HFFc6 (cell line): ENCODE measurements at regions not wholly inside any gene's neighbourhood (a gene's known extent, or its start where the extent isn't known, plus 50 kb on each side); places are given as distances from the start of the nearest gene placed in this dataset.

ENCODE experiments used
- DNase-seq: peaks from one replicate; pipeline ENCODE4 v3.0.0-alpha.2; 2018
- H3K27ac Mint-ChIP-seq: 2 replicates; pipeline ENCODE4 v1.8.0; 2020; ENCODE audit warnings: mild to moderate bottlenecking, mixed read lengths
- H3K27me3 Mint-ChIP-seq: 2 replicates; pipeline ENCODE4 v1.8.0; 2021; ENCODE audit warnings: mild to moderate bottlenecking, moderate library complexity, mixed read lengths; ENCODE audit not compliant: insufficient read depth
- H3K36me3 Mint-ChIP-seq: 2 replicates; pipeline ENCODE4 v1.8.0; 2021; ENCODE audit warnings: low read depth, mixed read lengths
- H3K4me1 Mint-ChIP-seq: 2 replicates; pipeline ENCODE4 v1.8.0; 2020; ENCODE audit warnings: low read depth, mixed read lengths
- H3K4me3 Mint-ChIP-seq: 2 replicates; pipeline ENCODE4 v1.8.0; 2020; ENCODE audit warnings: mild to moderate bottlenecking, moderate library complexity, mixed read lengths
- H3K9me3 Mint-ChIP-seq: 2 replicates; pipeline ENCODE4 v1.8.0; 2020; ENCODE audit warnings: mild to moderate bottlenecking, mixed read lengths
- TF ChIP-seq, protein P1 (sequence below): fragments of 200-600 bp; sonication (generic); IDR thresholded peaks from 2 replicates; pipeline ENCODE4 v1.5.0; 2021; ENCODE audit warnings: antibody characterized with exemption, mild to moderate bottlenecking

- no peak overlapping the region for H3K4me3 Mint-ChIP-seq
- TF ChIP-seq, protein P1, sequence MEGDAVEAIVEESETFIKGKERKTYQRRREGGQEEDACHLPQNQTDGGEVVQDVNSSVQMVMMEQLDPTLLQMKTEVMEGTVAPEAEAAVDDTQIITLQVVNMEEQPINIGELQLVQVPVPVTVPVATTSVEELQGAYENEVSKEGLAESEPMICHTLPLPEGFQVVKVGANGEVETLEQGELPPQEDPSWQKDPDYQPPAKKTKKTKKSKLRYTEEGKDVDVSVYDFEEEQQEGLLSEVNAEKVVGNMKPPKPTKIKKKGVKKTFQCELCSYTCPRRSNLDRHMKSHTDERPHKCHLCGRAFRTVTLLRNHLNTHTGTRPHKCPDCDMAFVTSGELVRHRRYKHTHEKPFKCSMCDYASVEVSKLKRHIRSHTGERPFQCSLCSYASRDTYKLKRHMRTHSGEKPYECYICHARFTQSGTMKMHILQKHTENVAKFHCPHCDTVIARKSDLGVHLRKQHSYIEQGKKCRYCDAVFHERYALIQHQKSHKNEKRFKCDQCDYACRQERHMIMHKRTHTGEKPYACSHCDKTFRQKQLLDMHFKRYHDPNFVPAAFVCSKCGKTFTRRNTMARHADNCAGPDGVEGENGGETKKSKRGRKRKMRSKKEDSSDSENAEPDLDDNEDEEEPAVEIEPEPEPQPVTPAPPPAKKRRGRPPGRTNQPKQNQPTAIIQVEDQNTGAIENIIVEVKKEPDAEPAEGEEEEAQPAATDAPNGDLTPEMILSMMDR, result no peak
- H3K27ac Mint-ChIP-seq, result no peak overlapping the region
Observed at GRCh38 chr15:92333709-92334108, 60.0 kb upstream of the ST8SIA2 start.

DNA sequence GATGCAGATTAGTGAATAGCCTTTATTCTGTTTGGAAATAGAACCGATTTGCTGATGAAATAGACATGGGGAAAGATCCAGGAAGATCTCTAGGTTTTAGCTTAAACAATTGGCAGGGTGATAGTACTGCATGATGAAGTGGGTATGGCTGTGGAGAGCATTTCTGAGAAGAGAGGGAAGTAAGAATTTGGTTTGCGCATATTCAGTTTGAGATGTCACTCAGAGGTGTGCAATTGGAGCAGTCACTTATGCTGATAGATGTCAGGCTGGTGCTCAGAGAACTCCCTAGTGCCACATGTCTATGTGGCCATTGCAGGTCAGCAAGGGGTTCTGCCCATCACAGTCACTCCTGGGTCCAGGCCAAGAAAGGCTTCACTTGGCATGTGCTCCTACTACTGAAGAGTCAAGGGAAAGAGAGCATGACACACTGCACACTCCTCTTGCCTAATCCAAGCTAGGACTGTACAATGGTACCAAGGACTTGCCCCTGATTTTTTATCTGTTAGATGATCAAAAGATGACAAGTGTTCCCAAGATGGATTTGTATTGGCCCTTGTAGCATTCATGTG, 57.2 kb upstream of the ST8SIA2 start:
- Mint-ChIP-seq H3K4me1 (no peaks in the 10 kb centered on the region), H3K36me3 (peaks cover 4% of the 10 kb centered on the region; the same call in 1 of the 2 replicates), H3K27me3 (no peaks in the 10 kb centered on the region; the same call in 1 of the 2 replicates), H3K27ac (no peak overlapping the region), H3K4me3 (no peak overlapping the region), H3K9me3 (peaks cover 33% of the 10 kb centered on the region)
- no peak for DNase-seq
- TF ChIP-seq, protein P1, result no peak

More at GRCh38 chr15:92333709-92334108, 60.0 kb upstream of the ST8SIA2 start:
- Mint-ChIP-seq H3K4me1 (no peaks in the 10 kb centered on the region), H3K36me3 (peaks cover 4% of the 10 kb centered on the region; the same call in 1 of the 2 replicates), H3K27me3 (no peaks in the 10 kb centered on the region; the same call in 1 of the 2 replicates), H3K9me3 (peaks cover 36% of the 10 kb centered on the region)
- DNase-seq, result no peak

GRCh38 chr15:92339361-92339760, 54.3 kb upstream of the ST8SIA2 start:
- peaks cover 21% of the 10 kb centered on the region for H3K9me3 Mint-ChIP-seq
- H3K36me3 Mint-ChIP-seq, result peaks cover 4% of the 10 kb centered on the region; the same call in 1 of the 2 replicates
- TF ChIP-seq, protein P1, result no peak
- H3K27me3 Mint-ChIP-seq, result no peaks in the 10 kb centered on the region; the same call in none of the 2 replicates
- H3K4me1 Mint-ChIP-seq, result no peaks in the 10 kb centered on the region
- H3K27ac Mint-ChIP-seq, result no peak overlapping the region
- DNase-seq, result no peak
- H3K4me3 Mint-ChIP-seq, result no peak overlapping the region
